B cell (primary cell): ENCODE measurements at regions not wholly inside any gene's neighbourhood (a gene's known extent, or its start where the extent isn't known, plus 50 kb on each side); places are given as distances from the start of the nearest gene placed in this dataset.

Experiments used
- ATAC-seq: fragments of 200-7000 bp; cut with Tn5 transposase; one replicate; pipeline ENCODE4 v1.10.0; 2021; ENCODE audit warnings: low read depth, mild to moderate bottlenecking, moderate number of reproducible peaks, moderate library complexity
- CTCF ChIA-PET: fragments of 350-600 bp; sonication (Branson Sonifier 250); formaldehyde crosslinking; loops from one replicate; lab custom pipeline; 2021; ENCODE audit warnings: antibody characterized with exemption, inconsistent platforms; lab: Charles Lee
- POLR2A ChIA-PET: fragments of 350-600 bp; sonication (Branson Sonifier 250); formaldehyde crosslinking; loops from one replicate; lab custom pipeline; 2021; ENCODE audit warnings: antibody characterized with exemption; lab: Charles Lee
- DNase-seq: peaks from one replicate; pipeline ENCODE4 v3.0.0; 2013
- H2AFZ ChIP-seq: 2 replicates; pipeline ENCODE4 v1.6.1; 2012; ENCODE audit warnings: mild to moderate bottlenecking, low read depth, low read length; ENCODE audit not compliant: insufficient read depth, poor library complexity, severe bottlenecking
- H3K27ac ChIP-seq, 2 donors: 1 replicate in 1 of 2; 2 replicates in 1 of 2; pipeline ENCODE4 v1.5.1; 2012 to 2013; ENCODE audit warnings: low read length in 2 of 2, mild to moderate bottlenecking in 2 of 2, moderate library complexity in 1 of 2
- H3K27me3 ChIP-seq, 4 experiments: fragments of 200-600 bp in 1 of 4; sonication (generic) in 1 of 4; replicated peaks in 1 of 4; 1 replicate in 2 of 4; 2 replicates in 2 of 4; pipeline versions ENCODE4 v1.6.1 to v1.7.0; 2013 to 2016; ENCODE audit warnings: low read length in 3 of 4, mild to moderate bottlenecking in 2 of 4, mixed read lengths in 1 of 4, moderate library complexity in 1 of 4; ENCODE audit not compliant: insufficient read depth in 4 of 4, control insufficient read depth in 3 of 4; ENCODE audit errors: control extremely low read depth in 1 of 4
- H3K36me3 ChIP-seq, 2 experiments: replicated peaks in 1 of 2; 1 replicate in 1 of 2; 2 replicates in 1 of 2; pipeline versions ENCODE4 v1.6.1 to v1.7.1; 2013; ENCODE audit warnings: low read length in 1 of 2; ENCODE audit not compliant: insufficient read depth in 2 of 2, control insufficient read depth in 1 of 2; ENCODE audit errors: control extremely low read depth in 1 of 2, extremely low read depth in 1 of 2
- H3K4me1 ChIP-seq, 2 donors: fragments of 200-600 bp in 1 of 2; sonication (generic) in 1 of 2; 1 replicate in 1 of 2; 2 replicates in 1 of 2; pipeline versions ENCODE4 v1.5.1 to v1.6.1; 2013 to 2017; ENCODE audit warnings: low read length in 2 of 2; ENCODE audit not compliant: control insufficient read depth in 2 of 2, insufficient read depth in 2 of 2
- H3K4me2 ChIP-seq: replicated peaks from 2 replicates; pipeline ENCODE3; 2012; ENCODE audit warnings: mild to moderate bottlenecking, low read depth, low read length; ENCODE audit not compliant: poor library complexity, severe bottlenecking
- H3K4me3 ChIP-seq, 5 experiments: fragments of 200-600 bp in 1 of 5; sonication (generic) in 1 of 5; 1 replicate in 3 of 5; 2 replicates in 2 of 5; pipeline versions ENCODE4 v1.5.1 to v1.7.0; 2011 to 2016; ENCODE audit warnings: low read length in 4 of 5, mild to moderate bottlenecking in 4 of 5, low read depth in 2 of 5, control low read depth in 1 of 5, moderate library complexity in 1 of 5; ENCODE audit not compliant: insufficient read depth in 1 of 5; ENCODE audit errors: control extremely low read depth in 1 of 5, extremely low read depth in 1 of 5
- H3K79me2 ChIP-seq: fragments of 200-600 bp; sonication (generic); one replicate; pipeline ENCODE4 v1.6.0; 2016; ENCODE audit warnings: low read length; ENCODE audit not compliant: control insufficient read depth, insufficient read depth
- H3K9ac ChIP-seq: fragments of 200-600 bp; sonication (generic); 2 replicates; pipeline ENCODE4 v1.6.1; 2017; ENCODE audit warnings: mild to moderate bottlenecking, low read length, moderate library complexity
- H3K9me3 ChIP-seq, 3 donors: one replicate each; pipeline versions ENCODE4 v1.6.1 to v1.7.1; 2013; ENCODE audit warnings: low read length in 2 of 3; ENCODE audit not compliant: control insufficient read depth in 2 of 3, insufficient read depth in 1 of 3; ENCODE audit errors: control extremely low read depth in 1 of 3
- H4K20me1 ChIP-seq: 2 replicates; pipeline ENCODE4 v1.6.0; 2012; ENCODE audit warnings: mild to moderate bottlenecking, low read length; ENCODE audit not compliant: insufficient read depth, control insufficient read depth, poor library complexity, severe bottlenecking
- H3K27ac Mint-ChIP-seq: one replicate; pipeline ENCODE4 v1.8.0; 2021; ENCODE audit warnings: mixed read lengths
- H3K27me3 Mint-ChIP-seq: one replicate; pipeline ENCODE4 v1.8.0; 2021; ENCODE audit warnings: mixed read lengths
- H3K4me1 Mint-ChIP-seq: one replicate; pipeline ENCODE4 v1.8.0; 2021; ENCODE audit warnings: mixed read lengths
- H3K4me3 Mint-ChIP-seq: one replicate; pipeline ENCODE4 v1.8.0; 2021; ENCODE audit warnings: mixed read lengths
- H3K9me3 Mint-ChIP-seq: one replicate; pipeline ENCODE4 v1.8.0; 2022; ENCODE audit warnings: mixed read lengths; ENCODE audit not compliant: insufficient read depth
- CTCF ChIP-seq: fragments of 200-600 bp; IDR thresholded peaks from one replicate; pipeline ENCODE4 v1.8.0; 2022; ENCODE audit warnings: antibody characterized with exemption, mild to moderate bottlenecking
- EZH2 ChIP-seq: IDR thresholded peaks from 2 replicates; pipeline ENCODE4 v1.6.1; 2012; ENCODE audit warnings: borderline replicate concordance, low read depth, mild to moderate bottlenecking, moderate library complexity, low read length; ENCODE audit not compliant: insufficient read depth, poor library complexity, severe bottlenecking
- WGBS: methylation state at CpG from one replicate; pipeline ENCODE4 v1.1.5; 2013; ENCODE audit warnings: missing lambda C conversion rate; ENCODE audit not compliant: insufficient coverage; 5-methylcytosine and 5-hydroxymethylcytosine counted together
- intact Hi-C: fragments of 100-400 bp; cut with micrococcal nuclease; formaldehyde crosslinking; loops from one replicate; pipeline ENCODE4 v1.10.0; 2022

GRCh38 chr9:38282756-38283155 lies 109.7 kb upstream of the ALDH1B1 start:
- ChIA-PET POLR2A (no interaction called here), CTCF (no interaction called here)
- H3K9me3 ChIP-seq: no peaks in the 10 kb centered on the region
- Mint-ChIP-seq H3K27ac (no peak overlapping the region), H3K9me3 (no peaks in the 10 kb centered on the region), H3K4me1 (peaks cover 1% of the 10 kb centered on the region), H3K4me3 (no peak overlapping the region), H3K27me3 (peaks cover 4% of the 10 kb centered on the region)
- H2AFZ ChIP-seq: no peak overlapping the region
- H3K27ac ChIP-seq: no peak overlapping the region
- no peak for ATAC-seq
- H4K20me1 ChIP-seq: no peaks in the 10 kb centered on the region
- WGBS: 63% methylated on average over 4 of the region's 4 CpGs
- no peak overlapping the region for H3K4me2 ChIP-seq
- H3K4me1 ChIP-seq: no peaks in the 10 kb centered on the region
- TF ChIP-seq EZH2 (no peak), CTCF (no peak)
- intact Hi-C loops: no loop called here
- H3K36me3 ChIP-seq: no peaks in the 10 kb centered on the region
- H3K27me3 ChIP-seq: peaks cover 0 to 2% (median 0%) of the 10 kb centered on the region in 4 experiments
- no peak overlapping the region for H3K4me3 ChIP-seq
- no peaks in the 10 kb centered on the region for H3K79me2 ChIP-seq
- DNase-seq: no peak
- H3K9ac ChIP-seq: no peak overlapping the region

- no peaks in the 10 kb centered on the region for H3K36me3 ChIP-seq
- H3K27ac ChIP-seq: no peak overlapping the region
- H4K20me1 ChIP-seq: no peaks in the 10 kb centered on the region
- peaks cover 0 to 2% (median 0%) of the 10 kb centered on the region in 4 experiments for H3K27me3 ChIP-seq
- H3K4me1 ChIP-seq: no peaks in the 10 kb centered on the region
- no peak overlapping the region for H3K4me2 ChIP-seq
- H3K27me3 Mint-ChIP-seq: peaks cover 8% of the 10 kb centered on the region
- no peak overlapping the region for H3K4me3 ChIP-seq
- H3K4me1 Mint-ChIP-seq: peaks cover 1% of the 10 kb centered on the region
- ATAC-seq (no peak), DNase-seq (no peak)
- H3K27ac Mint-ChIP-seq: no peak overlapping the region
- H3K4me3 Mint-ChIP-seq: no peak overlapping the region
- no peaks in the 10 kb centered on the region for H3K79me2 ChIP-seq
- 97% methylated on average over 11 of the region's 11 CpGs for WGBS
- H3K9ac ChIP-seq: no peak overlapping the region
- ChIA-PET POLR2A (no interaction called here), CTCF (no interaction called here)
- no peaks in the 10 kb centered on the region for H3K9me3 Mint-ChIP-seq
- TF ChIP-seq EZH2 (no peak), CTCF (no peak)
- no peaks in the 10 kb centered on the region for H3K9me3 ChIP-seq
- intact Hi-C loops: no loop called here
- H2AFZ ChIP-seq: no peak overlapping the region
These were observed 110.6 kb upstream of the ALDH1B1 start for GRCh38 chr9:38281917-38282316.
